NT2/D1 (cell line): ENCODE measurements at regions not wholly inside any gene's neighbourhood (a gene's known extent, or its start where the extent isn't known, plus 50 kb on each side); places are given as distances from the start of the nearest gene placed in this dataset.

Source experiments
- SUZ12 ChIP-seq: IDR thresholded peaks from 2 replicates; pipeline ENCODE4 v1.6.1; 2011; ENCODE audit not compliant: insufficient read length, insufficient read depth; ENCODE audit errors: extremely low read depth
- YY1 ChIP-seq: IDR thresholded peaks from 2 replicates; pipeline ENCODE4 v1.6.1; 2011; ENCODE audit not compliant: insufficient read length, insufficient read depth

GRCh38 chr18:24919181-24919797, 432.7 kb downstream of the ZNF521 start:
- TF ChIP-seq YY1 (no peak), SUZ12 (no peak)
